PC-9 (cell line): ENCODE measurements at regions not wholly inside any gene's neighbourhood (a gene's known extent, or its start where the extent isn't known, plus 50 kb on each side); places are given as distances from the start of the nearest gene placed in this dataset.

ENCODE experiments used
- BruUV-seq: library from RNA; stranded (reverse); fragments of 400-500 nt; replicated peaks from 2 replicates; lab custom pipeline; 2021; lab: Mats Ljungman, UMichigan
- CTCF ChIA-PET: fragments of 300-600 bp; sonication (Branson Sonifier 250); formaldehyde crosslinking; loops from one replicate; lab custom pipeline; 2022; ENCODE audit warnings: antibody characterized with exemption; lab: Charles Lee
- POLR2A ChIA-PET: fragments of 300-600 bp; sonication (Branson Sonifier 250); formaldehyde crosslinking; loops from one replicate; lab custom pipeline; 2022; ENCODE audit warnings: antibody characterized with exemption; ENCODE audit not compliant: unreplicated experiment; lab: Charles Lee
- DNase-seq, 2 experiments: peaks; one replicate each; pipeline versions ENCODE4 v3.0.0 to v3.0.0-alpha.2; 2015 to 2022; ENCODE audit warnings: mixed read lengths in 1 of 2
- H2AFZ ChIP-seq: fragments of 200-600 bp; sonication (generic); 2 replicates; pipeline ENCODE4 v1.8.1; 2017; ENCODE audit warnings: antibody characterized with exemption
- H3F3A ChIP-seq: fragments of 200-600 bp; sonication (generic); 2 replicates; pipeline ENCODE4 v1.8.1; 2017; ENCODE audit warnings: antibody characterized with exemption, mild to moderate bottlenecking, low read depth; ENCODE audit not compliant: insufficient read depth
- H3K27ac ChIP-seq: fragments of 200-600 bp; sonication (generic); 2 replicates; pipeline ENCODE4 v1.6.1; 2016; ENCODE audit warnings: mixed run types
- H3K27me3 ChIP-seq: fragments of 200-600 bp; sonication (generic); 2 replicates; pipeline ENCODE4 v1.6.1; 2016; ENCODE audit warnings: low read depth, mixed run types; ENCODE audit not compliant: insufficient read depth
- H3K36me3 ChIP-seq: fragments of 200-600 bp; sonication (generic); 2 replicates; pipeline ENCODE4 v1.6.1; 2016; ENCODE audit warnings: low read depth, mixed run types
- H3K4me1 ChIP-seq: fragments of 200-600 bp; sonication (generic); replicated peaks from 2 replicates; pipeline ENCODE4 v1.6.1; 2016; ENCODE audit warnings: mixed run types; ENCODE audit not compliant: insufficient read depth
- H3K4me2 ChIP-seq: fragments of 200-600 bp; sonication (generic); 2 replicates; pipeline ENCODE4 v1.6.1; 2017; ENCODE audit warnings: mixed run types
- H3K4me3 ChIP-seq: fragments of 200-600 bp; sonication (generic); 2 replicates; pipeline ENCODE4 v1.6.1; 2016; ENCODE audit warnings: mixed run types
- H3K79me2 ChIP-seq: fragments of 200-600 bp; sonication (generic); 2 replicates; pipeline ENCODE4 v1.6.1; 2017; ENCODE audit warnings: low read depth, mixed run types
- H3K9me2 ChIP-seq: fragments of 200-600 bp; sonication (generic); 2 replicates; pipeline ENCODE4 v1.8.1; 2017; ENCODE audit warnings: mild to moderate bottlenecking; ENCODE audit not compliant: insufficient read depth
- H3K9me3 ChIP-seq: fragments of 200-600 bp; sonication (generic); 2 replicates; pipeline ENCODE4 v1.8.1; 2016; ENCODE audit warnings: low read depth; ENCODE audit not compliant: insufficient read depth
- H4K20me1 ChIP-seq: fragments of 200-600 bp; sonication (generic); 2 replicates; pipeline ENCODE4 v1.8.1; 2017; ENCODE audit not compliant: insufficient read depth
- CTCF ChIP-seq: fragments of 200-600 bp; sonication (generic); conservative IDR thresholded peaks from 2 replicates; pipeline ENCODE4 v1.6.1; 2017; ENCODE audit warnings: mixed run types, antibody characterized with exemption, mild to moderate bottlenecking, moderate library complexity
- EZH2 ChIP-seq: fragments of 200-600 bp; sonication (generic); IDR thresholded peaks from 2 replicates; pipeline ENCODE4 v1.8.0; 2017; ENCODE audit warnings: antibody characterized with exemption, low read depth
- intact Hi-C: fragments of 100-400 bp; cut with micrococcal nuclease; formaldehyde crosslinking; loops from one replicate; pipeline ENCODE4 v1.10.0; 2022; ENCODE audit not compliant: unreplicated experiment

- no peak overlapping the region for H3K27ac ChIP-seq
- no peaks in the 10 kb centered on the region for H3K79me2 ChIP-seq
- peak; percentile 58 to 66 for DNase-seq
- intact Hi-C loops, result loop anchor here (1.0 kb wide), 1 partner anchor 177 kb away; no protein-coding TSS in a partner anchor
- ChIA-PET CTCF (interaction anchor here (0.7 to 1.3 kb wide), 5 partner anchors 13 to 207 kb away, joined by 3 to 5 read pairs (median 4); no protein-coding TSS in a partner anchor), POLR2A (no interaction called here)
- no peaks in the 10 kb centered on the region for H3K27me3 ChIP-seq
- no peaks in the 10 kb centered on the region for H3K36me3 ChIP-seq
- no peaks in the 10 kb centered on the region for H4K20me1 ChIP-seq
- peak overlapping the region; percentile 44; the same call in 1 of the 2 replicates for H3K4me2 ChIP-seq
- H3K9me2 ChIP-seq, result no peaks in the 10 kb centered on the region
- no TSS peak for BruUV-seq
- H3F3A ChIP-seq, result no peaks in the 10 kb centered on the region
- TF ChIP-seq CTCF (peak; percentile 88), EZH2 (no peak)
- H3K4me1 ChIP-seq, result no peaks in the 10 kb centered on the region
- H2AFZ ChIP-seq, result no peak overlapping the region
- H3K9me3 ChIP-seq, result no peaks in the 10 kb centered on the region
- no peak overlapping the region for H3K4me3 ChIP-seq
Measured at GRCh38 chr6:129774697-129775447, 64.9 kb upstream of the ARHGAP18 start.

- no TSS peak for BruUV-seq
- Histone ChIP-seq H2AFZ (no peak overlapping the region), H3K4me3 (no peak overlapping the region), H3K36me3 (no peaks in the 10 kb centered on the region), H3F3A (no peaks in the 10 kb centered on the region), H3K9me2 (no peaks in the 10 kb centered on the region), H3K27ac (no peak overlapping the region), H4K20me1 (no peaks in the 10 kb centered on the region), H3K4me2 (no peak overlapping the region), H3K4me1 (no peaks in the 10 kb centered on the region), H3K9me3 (no peaks in the 10 kb centered on the region), H3K27me3 (no peaks in the 10 kb centered on the region), H3K79me2 (no peaks in the 10 kb centered on the region)
- POLR2A ChIA-PET, result interaction anchor here (0.6 kb wide), 1 partner anchor 63 kb away, joined by 7 read pairs; the partner anchor contains the start of gene ARHGAP18
- no peak for TF ChIP-seq EZH2
- no peak for TF ChIP-seq CTCF
- intact Hi-C loops, result no loop called here
- CTCF ChIA-PET, result no interaction called here
- DNase-seq, result no peak
Measured at GRCh38 chr6:129773304-129773703, 63.3 kb upstream of the ARHGAP18 start.

DNA sequence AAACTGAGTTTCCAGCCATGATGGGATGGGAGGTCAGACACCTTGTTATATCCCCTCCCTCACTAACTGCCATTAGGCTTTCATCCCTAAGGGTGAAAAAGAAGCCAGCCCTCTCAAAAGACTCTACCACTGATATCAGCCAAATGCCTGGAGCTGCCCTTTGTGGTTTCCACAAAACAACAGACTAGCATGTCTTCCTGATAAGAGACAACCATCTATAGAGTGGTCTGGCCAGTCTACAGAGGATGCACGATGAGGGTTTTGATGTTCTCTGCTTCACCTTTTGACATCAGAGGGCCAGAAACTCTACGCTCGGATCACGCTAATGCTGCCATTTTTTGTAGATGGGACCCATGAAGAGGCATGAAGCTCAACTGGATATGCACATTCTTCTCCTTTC is 61.7 kb upstream of the ARHGAP18 start:
- Histone ChIP-seq H3K36me3 (no peaks in the 10 kb centered on the region), H4K20me1 (no peaks in the 10 kb centered on the region), H3F3A (no peaks in the 10 kb centered on the region), H2AFZ (no peak overlapping the region), H3K79me2 (no peaks in the 10 kb centered on the region), H3K4me1 (peaks cover 4% of the 10 kb centered on the region; the same call in 1 of the 2 replicates), H3K9me3 (no peaks in the 10 kb centered on the region), H3K27ac (no peak overlapping the region), H3K27me3 (no peaks in the 10 kb centered on the region), H3K4me2 (no peak overlapping the region), H3K4me3 (no peak overlapping the region), H3K9me2 (no peaks in the 10 kb centered on the region)
- intact Hi-C loops, result no loop called here
- no peak for DNase-seq
- no TSS peak for BruUV-seq
- ChIA-PET POLR2A (no interaction called here), CTCF (no interaction called here)
- TF ChIP-seq CTCF (no peak), EZH2 (no peak)
